ENCODE measurements at regions not wholly inside any gene's neighbourhood (a gene's known extent, or its start where the extent isn't known, plus 50 kb on each side); places are given as distances from the start of the nearest gene placed in this dataset.

- no peak for DNase-seq (ENCODE audit: low spot score)
These were observed 384.0 kb upstream of the IRX4 start for GRCh38 chr5:2266641-2267240.

- no peak for DNase-seq (ENCODE audit: low spot score)
These were observed 382.6 kb upstream of the IRX4 start for GRCh38 chr5:2265341-2265740.

GRCh38 chr5:2263763-2264162 lies 381.0 kb upstream of the IRX4 start:
- DNase-seq (ENCODE audit: low spot score) = no peak

GRCh38 chr5:2262620-2263019 lies 379.9 kb upstream of the IRX4 start:
- no peak for DNase-seq (ENCODE audit: low spot score)

- no peak for DNase-seq (ENCODE audit: low spot score)
These were observed 378.4 kb upstream of the IRX4 start for GRCh38 chr5:2261004-2261703.

GRCh38 chr5:2260211-2261003 lies 377.7 kb upstream of the IRX4 start:
- DNase-seq (ENCODE audit: low spot score) = no peak

GRCh38 chr5:2259494-2260107 lies 376.9 kb upstream of the IRX4 start:
- DNase-seq (ENCODE audit: low spot score) = peak; percentile 32

GRCh38 chr5:2258861-2259260 lies 376.1 kb upstream of the IRX4 start:
- no peak for DNase-seq (ENCODE audit: low spot score)

- DNase-seq (ENCODE audit: low spot score) = peak; percentile 34
These were observed 374.9 kb upstream of the IRX4 start for GRCh38 chr5:2257326-2258244.

GRCh38 chr5:2256691-2257280 lies 374.1 kb upstream of the IRX4 start:
- DNase-seq (ENCODE audit: low spot score) = peak; percentile 30

- DNase-seq (ENCODE audit: low spot score) = no peak
These were observed 373.4 kb upstream of the IRX4 start for GRCh38 chr5:2255915-2256690.

- peak; percentile 22 for DNase-seq (ENCODE audit: low spot score)
These were observed 372.4 kb upstream of the IRX4 start for GRCh38 chr5:2254880-2255750.

- no peak for DNase-seq (ENCODE audit: low spot score)
These were observed 371.7 kb upstream of the IRX4 start for GRCh38 chr5:2254406-2254805.

GRCh38 chr5:2253040-2253975 lies 370.6 kb upstream of the IRX4 start:
- no peak for DNase-seq (ENCODE audit: low spot score)

- DNase-seq (ENCODE audit: low spot score) = no peak
These were observed 369.0 kb upstream of the IRX4 start for GRCh38 chr5:2251751-2252150.

- no peak for DNase-seq (ENCODE audit: low spot score)
These were observed 368.6 kb upstream of the IRX4 start for GRCh38 chr5:2251298-2251697.

GRCh38 chr5:2250365-2250950 lies 367.7 kb upstream of the IRX4 start:
- no peak for DNase-seq (ENCODE audit: low spot score)

- no peak for DNase-seq (ENCODE audit: low spot score)
These were observed 366.7 kb upstream of the IRX4 start for GRCh38 chr5:2249442-2249841.

Measured in ureter (tissue), 1 donor.